MCF 10A (cell line): ENCODE measurements at regions not wholly inside any gene's neighbourhood (a gene's known extent, or its start where the extent isn't known, plus 50 kb on each side); places are given as distances from the start of the nearest gene placed in this dataset.
A peak's percentile ranks its signal among the peaks of the same experiment; 100 is the strongest.
"Not testable (repeated sequence)": the region's sequence is repeated elsewhere in the genome, so short reads cannot be mapped to it uniquely, and the experiment has no call there.

Source experiments
- BruUV-seq: library from RNA; stranded (reverse); fragments of 400-500 nt; replicated peaks from 2 replicates; lab custom pipeline; 2021; lab: Mats Ljungman, UMichigan
- CTCF ChIA-PET: fragments of 300-600 bp; sonication (Branson Sonifier 250); formaldehyde crosslinking; extraction: SDS; loops from one replicate; lab custom pipeline; 2021; ENCODE audit warnings: antibody characterized with exemption, inconsistent platforms; lab: Yijun Ruan, JAX
- POLR2A ChIA-PET: fragments of 300-600, 350-650 bp; sonication (Branson Sonifier 250); formaldehyde crosslinking; extraction: SDS; loops from one replicate; lab custom pipeline; 2020; ENCODE audit warnings: antibody characterized with exemption, inconsistent platforms; lab: Yijun Ruan, JAX
- DNase-seq: peaks from one replicate; pipeline ENCODE4 v3.0.0-alpha.2; 2018; ENCODE audit not compliant: unreplicated experiment
- H3K27ac Mint-ChIP-seq: one replicate; pipeline ENCODE4 v1.8.0; 2022; ENCODE audit warnings: mild to moderate bottlenecking, low read depth, mixed read lengths; ENCODE audit not compliant: unreplicated experiment
- H3K27me3 Mint-ChIP-seq: one replicate; pipeline ENCODE4 v1.8.0; 2022; ENCODE audit warnings: mixed read lengths; ENCODE audit not compliant: insufficient read depth, unreplicated experiment
- H3K36me3 Mint-ChIP-seq: one replicate; pipeline ENCODE4 v1.8.0; 2022; ENCODE audit warnings: mild to moderate bottlenecking, moderate library complexity, mixed read lengths; ENCODE audit not compliant: insufficient read depth, unreplicated experiment
- H3K4me1 Mint-ChIP-seq: one replicate; pipeline ENCODE4 v1.8.0; 2022; ENCODE audit warnings: mixed read lengths; ENCODE audit not compliant: insufficient read depth, unreplicated experiment
- H3K4me3 Mint-ChIP-seq: one replicate; pipeline ENCODE4 v1.8.0; 2022; ENCODE audit warnings: mild to moderate bottlenecking, moderate library complexity, mixed read lengths; ENCODE audit not compliant: unreplicated experiment
- H3K9me3 Mint-ChIP-seq: one replicate; pipeline ENCODE4 v1.8.0; 2022; ENCODE audit warnings: mixed read lengths; ENCODE audit not compliant: unreplicated experiment
- CTCF ChIP-seq: fragments of 200-600 bp; IDR thresholded peaks from one replicate; pipeline ENCODE4 v1.8.0; 2022; ENCODE audit warnings: antibody characterized with exemption, mild to moderate bottlenecking; ENCODE audit not compliant: unreplicated experiment
- intact Hi-C: fragments of 100-400 bp; cut with micrococcal nuclease; formaldehyde crosslinking; loops from 2 replicates; pipeline ENCODE4 v1.14.1; 2022

DNA sequence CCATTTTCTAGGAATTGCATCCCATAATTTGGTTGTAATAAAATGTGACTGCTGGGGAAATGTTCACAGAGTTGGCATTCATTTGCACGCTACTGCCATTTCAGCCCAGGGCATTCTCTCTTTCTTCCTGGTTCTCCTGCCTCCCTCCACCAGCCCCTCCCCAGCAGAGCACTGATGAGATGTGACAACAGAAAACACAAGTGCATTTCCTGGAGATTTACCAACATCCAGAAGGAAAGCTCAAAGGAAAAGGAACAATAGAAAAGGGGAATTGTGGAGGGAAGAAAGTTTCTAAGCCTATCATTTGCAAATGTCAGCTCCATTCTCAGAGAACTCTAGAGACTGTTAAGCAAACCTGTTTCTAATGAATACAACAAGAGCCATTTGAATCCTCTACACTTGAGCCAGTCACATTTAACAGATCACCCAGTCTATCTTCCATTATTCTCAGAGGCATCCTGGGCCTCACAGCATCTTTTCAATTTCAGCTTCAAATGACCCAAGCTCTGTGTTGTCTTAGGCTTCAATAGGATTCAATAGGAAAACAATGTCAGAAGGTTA lies 395.6 kb upstream of the PBX1 start:
- no peak for TF ChIP-seq CTCF
- intact Hi-C loops: no loop called here
- Mint-ChIP-seq H3K27ac (no peak overlapping the region), H3K36me3 (no peaks in the 10 kb centered on the region), H3K4me1 (no peaks in the 10 kb centered on the region), H3K9me3 (peaks cover 15% of the 10 kb centered on the region), H3K27me3 (no peaks in the 10 kb centered on the region), H3K4me3 (no peak overlapping the region)
- ChIA-PET POLR2A (no interaction called here), CTCF (interaction anchor here (0.6 kb wide), 1 partner anchor 139 kb away, joined by 3 read pairs; no protein-coding TSS in a partner anchor)
- DNase-seq: no peak
- no TSS peak for BruUV-seq

GRCh38 chr1:164165466-164165865 lies 393.5 kb upstream of the PBX1 start:
- intact Hi-C loops: no loop called here

DNA sequence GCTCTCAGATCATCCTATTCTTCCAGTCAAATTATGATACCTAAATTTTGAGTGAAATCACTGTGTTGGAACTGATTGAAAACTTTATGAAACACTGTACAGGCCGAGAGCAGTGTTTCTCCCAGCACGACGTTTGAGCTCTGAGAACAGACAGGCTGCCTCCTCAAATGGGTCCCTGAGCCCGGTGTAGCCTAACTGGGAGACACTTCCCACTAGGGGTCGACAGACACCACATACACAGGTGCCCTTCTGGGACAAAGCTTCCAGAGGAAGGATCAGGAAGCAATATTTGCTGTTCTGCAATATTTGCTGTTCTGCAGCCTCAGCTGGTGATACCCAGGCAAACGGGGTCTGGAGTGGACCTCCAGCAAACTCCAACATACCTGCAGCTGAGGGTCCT lies 392.5 kb upstream of the PBX1 start:
- peaks cover 15% of the 10 kb centered on the region for H3K9me3 Mint-ChIP-seq
- H3K27me3 Mint-ChIP-seq, H3K36me3 Mint-ChIP-seq, H3K27ac Mint-ChIP-seq, H3K4me3 Mint-ChIP-seq, POLR2A ChIA-PET, H3K4me1 Mint-ChIP-seq, BruUV-seq: not testable (repeated sequence)
- DNase-seq: peak; percentile 67
- CTCF ChIA-PET: interaction anchor here (0.6 to 1.6 kb wide), 17 partner anchors 11 to 910 kb away, joined by 3 to 9 read pairs (median 3); no protein-coding TSS in a partner anchor
- intact Hi-C loops: loop anchor here (1.0 kb wide), 2 partner anchors 452 to 907 kb away; no protein-coding TSS in a partner anchor
- TF ChIP-seq CTCF: peak; percentile 18

More at GRCh38 chr1:164165466-164165865, 393.5 kb upstream of the PBX1 start:
- BruUV-seq: no TSS peak
- no peak overlapping the region for H3K27ac Mint-ChIP-seq
- H3K36me3 Mint-ChIP-seq: no peaks in the 10 kb centered on the region
- H3K4me1 Mint-ChIP-seq: no peaks in the 10 kb centered on the region
- no peak overlapping the region for H3K4me3 Mint-ChIP-seq
- no peak for TF ChIP-seq CTCF
- ChIA-PET POLR2A (no interaction called here), CTCF (interaction anchor here (0.7 to 1.4 kb wide), 2 partner anchors 251 to 451 kb away, joined by 3 to 4 read pairs; no protein-coding TSS in a partner anchor)
- H3K27me3 Mint-ChIP-seq: no peaks in the 10 kb centered on the region
- no peak for DNase-seq
- peaks cover 18% of the 10 kb centered on the region for H3K9me3 Mint-ChIP-seq

- no peak for TF ChIP-seq CTCF
- CTCF ChIA-PET: interaction anchor here (0.5 to 1.0 kb wide), 2 partner anchors 213 to 937 kb away, joined by 3 read pairs; no protein-coding TSS in a partner anchor
- Mint-ChIP-seq H3K27ac (no peak overlapping the region), H3K4me1 (no peaks in the 10 kb centered on the region), H3K9me3 (peaks cover 3% of the 10 kb centered on the region), H3K4me3 (no peak overlapping the region), H3K36me3 (no peaks in the 10 kb centered on the region), H3K27me3 (no peaks in the 10 kb centered on the region)
- BruUV-seq: no TSS peak
- no peak for DNase-seq
- POLR2A ChIA-PET: no interaction called here
- intact Hi-C loops: no loop called here
Measured at GRCh38 chr1:164177118-164177517, 381.9 kb upstream of the PBX1 start.
